HG03196 (cell line): ENCODE measurements at regions not wholly inside any gene's neighbourhood (a gene's known extent, or its start where the extent isn't known, plus 50 kb on each side); places are given as distances from the start of the nearest gene placed in this dataset.
"Not testable (repeated sequence)": the region's sequence is repeated elsewhere in the genome, so short reads cannot be mapped to it uniquely, and the experiment has no call there.

Source experiments
- ATAC-seq: cut with Tn5 transposase; IDR thresholded peaks from one replicate; pipeline ENCODE4 v1.9.1; 2021; ENCODE audit not compliant: unreplicated experiment

DNA sequence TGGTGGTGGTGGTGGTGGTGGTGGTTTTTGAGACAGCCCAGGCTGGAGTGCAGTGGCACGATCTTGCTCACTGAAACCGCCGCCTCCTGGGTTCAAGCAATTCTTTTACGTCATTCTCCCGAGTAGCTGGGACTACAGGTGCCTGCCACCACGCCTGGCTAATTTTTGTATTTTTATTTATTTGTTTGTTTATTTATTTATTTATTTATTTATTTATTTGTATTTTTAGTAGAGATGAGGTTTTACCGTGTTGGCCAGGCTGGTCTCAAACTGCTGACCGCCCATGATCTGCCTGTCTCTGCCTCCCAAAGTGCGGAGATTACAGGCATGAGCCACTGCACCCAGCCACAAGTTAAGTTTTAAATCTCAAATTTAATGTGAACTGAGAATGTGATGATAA is 126.5 kb downstream of the PCDH18 start:
- not testable (repeated sequence) for ATAC-seq

DNA sequence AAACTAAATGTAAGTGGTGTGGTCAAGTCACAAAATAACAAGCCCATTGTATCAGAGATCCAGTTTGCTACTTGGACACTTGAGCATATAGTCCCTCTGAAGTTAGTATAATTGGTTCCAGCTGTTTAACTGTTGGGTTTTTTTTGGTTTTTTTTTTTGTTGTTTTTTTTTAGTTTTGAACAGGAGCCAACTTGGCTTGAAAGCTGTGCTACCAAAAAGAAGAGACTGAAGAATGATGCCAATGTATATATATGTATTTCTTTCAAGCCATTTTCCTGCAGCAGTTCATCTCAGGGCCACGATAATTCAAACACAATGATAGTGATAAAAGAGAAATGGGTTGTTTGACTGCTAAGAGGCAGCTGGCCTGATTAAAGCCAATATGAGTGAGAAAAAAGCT is 138.3 kb downstream of the PCDH18 start:
- no peak for ATAC-seq

DNA sequence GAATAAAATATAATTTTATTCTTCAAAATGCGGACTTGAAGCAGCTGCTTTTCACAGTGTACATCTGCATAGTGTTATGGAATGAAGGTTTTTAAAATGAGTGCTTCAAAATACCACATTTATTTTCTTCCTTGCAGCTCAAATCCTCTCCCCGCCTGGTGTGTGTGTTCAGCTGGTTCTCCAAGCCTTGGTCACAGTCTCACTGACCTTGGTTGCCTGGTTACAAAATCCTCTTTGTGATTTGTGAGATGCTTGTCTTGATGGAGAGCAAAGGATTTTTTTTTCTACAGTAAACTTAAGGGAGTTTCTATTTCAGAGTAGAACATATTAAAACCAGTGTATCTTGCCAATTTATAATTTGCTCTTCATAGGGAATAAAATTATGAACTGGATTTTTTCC is 139.2 kb downstream of the PCDH18 start:
- ATAC-seq = no peak

DNA sequence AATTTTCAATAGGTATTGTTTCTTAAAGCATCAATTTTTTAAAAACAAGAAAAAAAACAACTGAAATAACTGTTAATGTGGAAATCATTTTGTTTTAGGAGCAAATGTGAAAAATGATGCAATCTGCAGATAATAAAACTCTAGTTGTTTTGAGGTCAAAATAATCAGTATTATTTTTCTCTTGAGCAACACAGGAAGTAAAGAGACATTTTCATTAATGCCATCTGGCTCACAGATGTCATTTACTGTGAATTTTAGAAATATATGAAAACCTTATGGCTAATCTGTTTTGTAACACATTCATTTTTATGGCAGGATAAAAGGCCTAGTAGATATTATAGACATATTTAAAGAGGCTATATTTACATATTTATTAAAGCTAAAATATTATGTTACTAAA is 141.6 kb downstream of the PCDH18 start:
- ATAC-seq = no peak

DNA sequence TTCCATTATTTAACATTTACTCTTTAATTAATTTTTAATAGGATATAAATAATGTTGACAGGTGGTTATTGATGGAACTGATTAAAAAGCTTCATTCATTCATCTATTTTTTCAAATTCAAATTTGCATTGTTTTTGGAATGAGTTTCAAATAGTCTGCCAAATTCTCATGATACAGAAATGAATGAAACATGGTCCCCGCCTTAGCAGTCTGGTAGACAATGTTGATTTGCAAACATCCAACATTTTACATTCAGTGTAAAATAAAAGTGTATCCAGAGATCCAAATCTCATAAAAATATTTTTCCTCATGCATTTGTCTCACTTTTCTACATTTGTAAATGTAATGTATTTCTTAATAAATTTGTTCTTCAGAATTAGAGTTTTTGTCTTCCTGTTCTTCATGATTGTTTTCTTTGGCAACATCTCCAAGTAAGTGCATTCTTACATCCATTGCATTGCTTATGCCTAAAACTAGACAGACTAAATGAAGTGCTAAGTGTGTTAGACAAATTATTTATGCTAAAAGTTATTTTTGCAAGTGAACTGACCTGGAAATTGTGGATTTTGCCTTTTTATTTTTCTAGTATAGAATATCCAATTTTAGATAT is 142.3 kb downstream of the PCDH18 start:
- no peak for ATAC-seq

DNA sequence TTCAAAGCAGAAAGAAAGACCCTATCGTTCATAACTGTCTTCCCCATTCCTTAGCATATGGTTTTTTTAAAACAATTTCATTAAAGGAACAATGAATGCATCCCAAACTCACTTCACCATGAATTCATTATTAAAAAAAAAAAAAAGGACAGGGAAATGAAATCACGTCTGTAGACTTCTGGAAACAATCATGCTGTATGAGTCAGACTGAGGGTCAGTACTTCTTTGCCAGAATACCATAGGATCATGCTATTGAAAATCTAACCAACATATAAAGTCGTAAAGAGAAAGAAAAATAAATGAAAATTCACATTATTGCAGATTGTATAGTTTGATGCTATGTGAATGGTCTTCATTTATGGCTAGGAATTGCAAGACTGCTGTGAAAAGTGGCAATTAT is 144.4 kb downstream of the PCDH18 start:
- no peak for ATAC-seq

DNA sequence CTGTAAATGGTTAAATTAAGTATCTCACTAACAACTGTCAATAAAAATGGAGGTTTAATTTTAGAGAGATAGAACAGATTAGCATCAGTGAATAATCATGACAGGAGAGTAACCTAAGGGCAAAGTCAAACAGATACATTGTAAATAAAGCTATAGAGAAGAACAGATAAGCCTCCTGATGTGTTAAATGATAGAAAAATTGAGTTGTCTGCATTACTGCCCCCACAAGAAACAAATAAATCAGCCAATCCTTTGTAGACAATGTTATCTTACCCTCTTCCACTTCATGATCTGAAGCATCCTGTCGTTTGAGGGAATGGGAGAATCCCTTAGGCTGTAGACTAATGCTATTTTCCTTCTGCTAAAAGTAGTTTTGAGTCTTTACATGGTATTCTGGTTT is 147.8 kb downstream of the PCDH18 start:
- no peak for ATAC-seq

DNA sequence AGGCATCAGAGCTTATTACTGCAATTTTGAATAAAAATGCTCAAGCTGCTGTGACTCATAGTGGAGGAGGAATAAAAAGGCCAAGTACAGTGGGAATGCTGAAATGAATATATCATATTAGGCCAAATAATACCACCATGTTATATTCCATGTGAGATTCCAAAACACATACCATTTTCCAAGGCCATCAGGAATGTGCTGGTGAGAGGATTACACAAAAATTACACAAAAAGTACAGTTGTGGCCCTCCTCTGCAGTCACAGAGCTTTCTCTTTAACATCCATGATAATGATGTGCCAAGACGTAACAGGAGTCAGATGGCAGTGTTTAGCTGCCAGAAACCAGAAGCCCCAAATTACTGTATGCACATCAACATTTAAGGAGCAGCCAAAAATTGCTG is 153.5 kb downstream of the PCDH18 start:
- ATAC-seq = no peak

DNA sequence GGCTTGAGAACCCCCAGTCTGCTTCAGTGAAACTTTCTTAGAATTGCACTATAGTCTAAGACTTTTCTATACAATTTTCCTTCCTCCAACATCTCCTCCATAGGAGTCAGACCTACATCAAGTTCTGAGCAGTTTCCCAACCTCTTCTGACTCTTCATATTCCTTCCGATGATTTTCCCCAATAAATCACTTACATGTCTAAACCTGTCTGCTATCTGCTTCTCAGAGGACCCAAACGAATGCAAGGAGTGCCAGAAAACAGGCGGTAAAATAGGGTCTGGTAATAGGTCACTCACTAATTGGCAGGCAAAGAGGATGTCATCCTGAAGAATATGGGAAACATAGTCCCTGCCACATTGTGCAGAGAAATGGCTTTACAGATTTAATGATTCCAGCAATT is 153.9 kb downstream of the PCDH18 start:
- ATAC-seq = no peak

DNA sequence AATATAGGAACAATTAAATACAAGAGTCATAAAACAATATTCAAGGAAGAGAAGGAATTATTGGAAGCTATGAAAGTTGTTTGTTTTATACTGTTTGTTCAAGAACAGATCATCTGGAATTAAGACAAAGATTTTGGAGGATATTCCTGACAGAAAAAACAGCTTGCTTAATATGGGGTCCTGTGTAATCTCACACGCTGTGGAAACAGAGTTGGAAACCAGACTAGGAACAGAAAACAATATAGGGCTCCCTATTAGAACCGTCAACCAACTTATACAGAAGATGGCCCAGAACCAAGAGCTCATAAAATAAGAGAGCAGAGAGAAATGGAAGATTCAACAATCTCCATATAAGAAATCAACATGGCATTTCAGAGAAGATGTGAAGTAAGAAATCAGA is 156.0 kb downstream of the PCDH18 start:
- ATAC-seq = no peak

DNA sequence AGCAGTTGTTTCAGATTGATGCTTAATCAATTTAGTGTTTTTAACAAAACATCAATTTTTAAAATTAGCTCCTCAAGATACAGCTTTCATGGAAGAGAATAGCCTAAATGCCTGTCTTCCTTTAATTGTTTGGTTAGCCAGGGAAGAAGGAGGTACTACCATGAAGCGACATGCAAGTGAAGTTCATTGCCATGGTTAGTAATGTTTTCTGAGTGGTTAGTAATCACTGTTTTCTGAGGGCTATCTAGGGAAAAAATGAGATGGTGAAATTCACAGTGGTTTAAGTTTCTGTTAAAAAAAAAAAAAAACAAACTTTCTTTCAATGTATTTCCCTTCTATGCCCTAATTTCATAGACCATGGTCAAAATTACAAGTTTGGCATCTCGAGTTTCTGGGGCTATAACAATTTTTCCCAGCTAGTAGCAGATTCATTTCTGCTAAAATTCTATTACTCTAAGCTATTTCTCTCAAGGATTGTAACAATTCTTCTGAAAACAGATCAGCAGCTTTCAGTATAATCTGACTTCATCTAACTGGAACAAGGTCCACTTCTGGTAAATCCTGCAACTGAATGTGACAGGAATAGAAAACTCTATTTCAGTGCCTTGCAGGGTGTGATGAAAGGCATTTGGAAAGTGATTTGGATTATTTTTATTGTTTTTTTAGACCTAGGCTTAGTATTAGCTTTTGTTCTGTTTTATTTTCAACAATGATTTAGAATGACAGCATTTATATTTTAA is 157.0 kb downstream of the PCDH18 start:
- ATAC-seq = no peak

DNA sequence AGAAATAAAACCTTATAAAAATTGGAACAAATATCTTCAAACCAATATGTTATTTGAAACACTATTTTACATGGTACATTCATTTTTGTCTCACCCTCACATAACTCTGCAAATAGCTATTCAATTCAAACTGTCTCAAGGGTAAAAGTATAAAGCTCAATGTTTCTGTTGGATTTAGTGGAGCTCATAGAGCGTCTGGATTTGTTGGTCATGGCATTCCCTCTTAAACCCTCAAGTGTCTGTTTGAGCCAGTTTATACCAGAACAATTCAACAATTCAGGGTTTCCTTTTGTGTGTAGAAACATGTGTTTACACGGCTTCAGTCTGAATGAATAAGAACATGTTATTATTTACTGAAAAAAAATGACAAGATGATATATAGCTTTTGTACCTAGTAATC is 161.6 kb downstream of the PCDH18 start:
- ATAC-seq = no peak

DNA sequence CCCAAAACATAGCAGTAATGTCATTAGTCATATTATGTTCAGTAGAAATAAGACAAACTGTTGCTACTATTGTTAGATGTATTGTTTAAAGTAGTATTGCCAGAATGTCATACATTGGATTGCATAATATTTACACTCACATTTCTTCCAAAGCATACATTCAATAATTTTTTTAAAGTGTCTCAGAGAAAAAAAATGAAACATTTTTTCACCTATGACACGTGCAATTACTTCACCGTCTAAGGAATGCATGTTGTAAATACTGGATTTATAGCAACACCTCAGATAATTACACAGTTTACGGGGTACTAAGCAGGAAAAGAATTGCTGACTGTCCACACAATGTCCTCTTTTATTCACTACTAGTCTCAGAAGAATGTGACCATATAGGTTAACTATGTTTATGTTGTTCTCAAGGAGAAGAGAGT is 162.1 kb downstream of the PCDH18 start:
- ATAC-seq = no peak

DNA sequence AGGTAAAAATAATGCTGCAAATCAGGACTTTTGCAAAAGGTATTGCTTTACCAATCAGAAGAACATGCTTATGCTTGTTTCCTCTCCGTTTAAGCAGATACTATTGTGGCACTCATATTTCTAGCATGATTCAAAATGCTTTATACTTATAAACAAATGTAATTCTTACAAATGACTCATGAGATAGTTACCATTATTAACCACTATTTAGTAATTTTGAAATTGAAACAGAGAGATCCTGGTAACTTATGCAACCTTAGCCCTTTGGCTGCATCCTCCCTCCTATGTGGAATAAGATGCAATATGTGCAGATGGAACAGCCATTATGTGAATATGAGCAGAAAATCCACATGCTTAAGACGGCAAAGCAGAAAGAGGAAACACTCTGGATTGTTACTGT is 164.7 kb downstream of the PCDH18 start:
- no peak for ATAC-seq

DNA sequence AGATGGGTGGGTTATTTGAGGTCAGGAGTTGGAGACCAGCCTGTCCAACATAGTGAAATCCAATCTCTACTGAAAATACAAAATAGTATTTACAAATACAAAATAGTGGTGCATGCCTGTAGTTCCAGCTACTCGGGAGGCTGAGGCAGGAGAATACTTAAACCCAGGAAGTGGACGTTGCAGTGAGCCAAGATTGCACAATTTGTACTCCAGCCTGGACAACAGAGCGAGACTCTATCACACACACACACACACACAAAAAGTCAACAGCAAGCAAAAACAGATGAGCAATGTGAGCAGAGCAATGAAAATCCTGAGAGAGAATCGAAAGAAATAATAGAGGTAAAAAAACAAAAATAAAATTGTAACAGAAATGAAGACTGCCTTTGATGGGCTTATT is 168.8 kb downstream of the PCDH18 start:
- ATAC-seq = no peak

DNA sequence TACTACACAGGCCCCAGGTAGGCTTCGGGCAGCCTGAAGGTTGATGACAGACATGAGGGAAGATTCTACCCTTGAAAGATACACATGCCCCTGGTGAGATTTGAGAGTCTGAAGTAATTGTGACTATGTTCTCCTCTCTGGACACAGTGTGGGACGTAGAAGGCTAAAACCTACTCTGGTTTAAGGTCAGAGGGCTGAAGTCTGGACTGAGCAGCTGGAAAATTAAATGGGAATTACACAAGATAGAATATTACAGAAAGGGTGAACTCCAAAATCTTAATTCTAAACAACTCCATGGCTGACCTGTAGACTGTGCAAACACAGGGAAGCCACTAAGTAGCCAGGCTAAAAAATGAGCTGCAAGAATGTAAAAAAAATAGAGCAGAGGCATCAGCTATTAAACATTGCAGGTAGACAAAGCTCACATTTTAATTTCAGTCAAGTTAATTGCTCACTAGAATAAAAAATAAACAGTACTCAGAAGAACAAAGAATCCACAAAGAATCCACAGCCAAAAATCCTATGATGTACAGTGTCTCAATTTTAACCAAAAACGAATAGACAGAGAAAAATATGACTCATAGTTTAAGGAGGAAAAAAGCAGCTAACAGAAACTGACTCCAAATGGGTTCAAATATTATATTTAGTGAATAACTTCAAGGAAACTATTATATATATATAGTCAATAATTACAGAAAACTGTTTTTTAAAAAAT is 170.4 kb downstream of the PCDH18 start:
- ATAC-seq = no peak

DNA sequence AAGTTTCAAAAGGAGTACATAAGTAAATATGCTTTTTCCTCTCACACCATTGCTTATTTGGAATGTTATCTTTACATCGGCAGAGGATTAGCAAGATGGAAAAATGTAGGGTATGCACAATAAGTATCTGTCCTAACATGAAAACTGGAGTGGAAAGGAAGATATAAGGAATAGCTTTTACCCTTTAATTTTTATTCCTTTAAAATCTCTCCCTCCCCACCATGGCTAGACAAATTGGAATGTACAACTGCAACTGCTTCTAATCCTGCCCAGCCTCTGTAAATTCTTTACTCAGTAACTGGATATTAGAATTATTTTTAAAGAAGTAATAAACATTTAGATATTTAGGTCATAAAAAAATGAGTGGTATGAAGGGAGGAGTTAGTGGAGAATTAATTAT is 171.5 kb downstream of the PCDH18 start:
- no peak for ATAC-seq

DNA sequence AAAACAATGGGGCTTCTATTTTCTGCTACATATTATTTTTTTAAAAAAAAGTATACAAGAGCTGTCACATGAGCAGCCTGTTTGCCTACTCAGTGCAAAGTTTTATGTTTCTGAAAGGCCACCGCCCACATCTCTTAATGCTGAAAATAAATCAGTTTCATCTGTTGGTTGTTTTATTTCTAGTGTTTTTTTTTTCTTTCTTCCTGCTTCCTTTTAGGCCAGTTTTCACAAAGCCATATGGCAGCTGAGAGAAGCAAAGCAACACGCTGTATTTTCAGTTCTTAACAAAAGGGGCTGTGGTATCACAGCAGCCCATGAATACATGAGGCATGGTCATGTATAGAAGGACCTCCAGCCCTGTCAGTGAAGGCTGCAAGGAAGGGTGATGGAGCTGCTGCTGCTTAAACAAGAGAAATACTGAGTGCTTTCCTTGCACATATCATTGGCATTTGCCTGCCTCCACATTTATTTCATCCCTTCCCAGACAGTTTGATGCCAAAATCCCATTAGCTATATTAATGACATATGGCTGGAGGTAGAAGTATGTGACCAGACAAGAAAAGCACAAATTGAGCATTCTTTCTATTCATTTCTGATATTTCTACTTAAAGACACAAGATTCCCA is 172.5 kb downstream of the PCDH18 start:
- ATAC-seq = no peak

DNA sequence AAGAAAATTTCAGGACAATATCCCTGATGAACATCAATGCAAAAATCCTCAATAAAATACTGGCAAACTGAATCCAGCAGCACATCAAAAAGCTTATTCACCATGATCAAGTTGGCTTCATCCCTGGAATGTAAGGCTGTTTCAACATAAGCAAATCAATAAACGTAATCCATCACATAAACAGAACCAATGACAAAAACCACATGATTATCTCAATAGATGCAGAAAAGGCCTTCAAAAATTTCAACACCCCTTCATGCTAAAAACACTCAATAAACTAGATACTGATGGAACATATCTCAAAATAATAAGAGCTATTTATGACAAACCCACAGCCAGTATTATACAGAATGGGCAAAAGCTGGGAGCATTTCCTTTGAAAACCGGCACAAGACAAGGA is 177.7 kb downstream of the PCDH18 start:
- not testable (repeated sequence) for ATAC-seq

DNA sequence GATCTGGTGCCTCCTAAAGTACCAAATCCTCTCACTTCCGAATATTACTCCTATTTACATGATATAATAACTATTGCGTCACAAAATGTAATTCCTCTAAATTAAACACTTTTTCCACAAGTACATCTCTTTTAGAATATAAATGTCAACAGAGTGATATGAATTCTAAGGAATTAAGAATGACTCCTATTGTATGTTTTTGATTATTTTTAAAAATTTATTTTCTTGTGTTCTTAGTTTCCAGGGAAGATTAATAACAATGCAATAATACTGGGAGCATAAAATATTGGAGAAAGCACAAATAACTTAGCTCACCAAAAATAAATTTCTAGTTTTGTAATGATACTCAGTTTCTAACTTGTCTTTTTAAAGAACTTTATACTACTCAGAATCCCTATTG is 184.9 kb downstream of the PCDH18 start:
- no peak for ATAC-seq

DNA sequence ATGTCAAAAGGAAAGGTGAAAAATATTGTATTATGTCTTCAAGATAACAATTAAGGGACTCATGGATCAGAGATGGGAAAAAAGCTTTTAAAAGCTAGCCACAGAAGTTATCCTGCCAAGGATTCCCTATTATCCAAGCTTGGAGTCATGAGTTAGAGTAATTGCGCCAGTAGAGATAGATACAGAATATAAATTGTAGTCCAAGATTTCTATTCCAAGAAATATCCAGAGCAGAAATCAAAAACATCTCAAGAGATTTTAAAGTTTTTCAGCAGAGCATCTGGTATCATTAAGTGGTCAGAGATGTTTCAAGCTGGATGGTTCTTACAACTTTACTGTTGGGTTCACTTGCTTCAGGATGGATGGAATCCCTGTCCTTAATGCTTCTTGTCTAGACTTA is 186.7 kb downstream of the PCDH18 start:
- ATAC-seq = no peak

DNA sequence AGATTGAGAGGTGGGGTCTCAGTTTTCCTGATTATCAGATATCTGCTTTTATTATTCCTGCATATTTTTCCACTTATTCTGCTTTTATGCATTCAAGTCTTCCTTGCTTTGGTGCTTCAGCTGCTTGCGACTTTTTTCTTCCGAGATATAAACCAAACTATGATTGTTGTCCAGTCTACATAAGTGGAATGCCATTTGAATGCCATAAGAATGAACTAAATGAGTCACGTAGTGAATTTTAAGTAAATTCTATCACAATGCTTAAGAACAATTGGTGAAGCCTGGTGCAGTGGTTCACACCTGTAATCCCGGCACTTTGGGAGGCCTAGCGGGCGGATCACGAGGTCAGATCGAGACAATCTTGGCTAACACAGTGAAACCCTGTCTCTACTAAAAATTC is 189.1 kb downstream of the PCDH18 start:
- no peak for ATAC-seq
